Activated CD8-positive, alpha-beta memory T cell treated with anti-CD3 and anti-CD28 coated beads for 24 hours (primary cell): ENCODE measurements at regions not wholly inside any gene's neighbourhood (a gene's known extent, or its start where the extent isn't known, plus 50 kb on each side); places are given as distances from the start of the nearest gene placed in this dataset.

ENCODE experiments used
- DNase-seq: peaks from one replicate; pipeline ENCODE4 v3.0.0-alpha.2; 2020

DNA sequence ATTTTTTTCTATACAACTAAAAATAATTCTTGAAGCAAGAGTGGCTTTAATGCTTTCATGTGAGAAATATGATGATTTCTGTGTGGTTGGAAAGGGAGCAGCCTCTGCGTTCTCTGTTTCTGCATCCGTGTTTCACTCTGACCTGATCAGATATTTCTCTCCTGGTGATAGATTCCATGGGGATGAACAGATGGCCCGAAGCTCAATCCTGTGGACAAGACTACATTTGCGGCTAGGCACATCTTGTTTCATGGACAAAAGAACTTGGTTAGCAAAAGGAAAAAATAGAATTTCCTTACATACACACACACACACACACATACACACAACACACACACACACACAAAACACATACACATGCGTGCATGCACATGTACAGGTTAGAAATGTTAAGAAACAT is 218.2 kb upstream of the ADAMTS16 start:
- DNase-seq: no peak

DNA sequence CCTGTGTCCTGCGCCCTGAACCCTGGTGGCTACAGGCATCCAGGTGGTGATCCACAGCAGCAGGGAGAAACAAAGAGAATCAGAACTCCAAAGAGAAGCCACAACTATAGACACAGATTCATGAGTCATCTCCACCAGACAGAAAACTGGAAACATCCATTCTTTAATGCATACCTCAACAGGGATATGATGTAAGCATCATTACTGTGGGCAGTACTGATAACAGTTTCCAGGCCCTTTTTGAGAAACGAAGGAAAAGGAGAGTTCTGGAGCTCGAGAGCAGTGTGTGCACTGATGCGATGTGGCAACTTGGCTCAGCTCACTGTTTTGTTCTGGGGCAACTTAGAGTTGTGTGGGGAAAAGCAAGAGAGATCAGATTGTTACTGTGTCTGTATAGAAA is 215.6 kb upstream of the ADAMTS16 start:
- DNase-seq: no peak

DNA sequence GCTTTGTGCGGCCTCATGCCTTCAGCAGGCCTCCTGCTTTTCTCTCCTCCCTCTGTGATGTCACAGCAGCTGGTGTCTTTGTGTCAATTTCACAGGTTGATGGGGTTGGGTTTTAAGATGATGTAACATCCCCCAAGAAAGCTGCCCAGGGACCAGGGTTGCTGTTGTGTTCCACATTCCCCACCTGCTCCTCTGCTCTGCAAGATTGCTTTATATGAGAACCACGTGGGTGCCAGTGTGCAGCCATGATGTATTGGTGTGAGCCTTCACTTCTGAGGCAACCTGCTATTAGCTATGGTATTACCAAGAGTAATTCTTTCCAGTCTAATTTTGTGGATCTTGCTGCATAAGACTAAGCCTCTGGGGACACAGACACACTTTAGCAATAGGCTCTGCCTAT is 213.0 kb upstream of the ADAMTS16 start:
- no peak for DNase-seq

DNA sequence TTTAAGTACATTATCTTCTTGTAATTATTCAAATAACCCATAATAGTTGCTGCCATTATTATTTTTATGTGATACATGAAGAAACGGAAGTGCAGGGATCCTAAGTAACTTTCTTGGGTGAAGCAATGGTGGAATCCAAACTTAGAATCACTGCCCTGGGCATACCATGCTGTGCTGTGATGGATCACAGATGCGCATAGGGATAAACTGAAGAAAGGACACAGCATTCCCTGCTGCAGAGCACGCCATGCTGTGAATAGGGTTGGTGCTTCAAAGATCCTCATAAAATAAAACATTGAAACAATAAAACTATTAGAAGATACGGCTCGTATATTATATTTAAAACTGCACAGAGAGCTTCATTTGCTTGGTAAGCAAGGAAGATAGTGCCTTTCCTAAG is 211.7 kb upstream of the ADAMTS16 start:
- no peak for DNase-seq

DNA sequence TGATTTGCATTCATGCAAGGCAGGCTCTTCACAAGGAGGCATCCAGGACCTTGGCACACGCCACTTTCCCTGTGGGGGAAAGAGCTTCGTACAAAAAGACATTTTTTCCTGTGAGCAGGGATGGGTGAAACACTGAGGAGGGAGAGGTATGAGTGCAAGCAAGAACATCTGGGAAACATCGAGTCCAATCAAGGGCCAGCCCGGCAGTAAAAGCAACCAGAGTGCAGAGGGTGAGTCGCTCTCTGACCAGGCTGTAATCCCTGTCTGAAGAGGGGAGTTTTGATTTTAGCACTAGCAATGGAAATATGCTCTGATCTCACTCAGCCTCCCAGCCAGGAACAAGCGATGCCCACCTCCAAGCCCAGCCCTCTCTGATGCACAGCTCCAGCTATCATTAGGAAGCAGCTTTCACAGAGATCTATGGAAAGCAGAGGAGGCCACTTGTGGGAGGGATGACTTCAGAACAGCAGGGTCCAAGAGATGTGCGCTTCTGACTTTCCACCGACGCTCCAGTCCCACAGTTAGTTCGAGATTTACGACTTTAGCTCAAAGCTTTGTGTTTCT is 211.0 kb upstream of the ADAMTS16 start:
- no peak for DNase-seq

DNA sequence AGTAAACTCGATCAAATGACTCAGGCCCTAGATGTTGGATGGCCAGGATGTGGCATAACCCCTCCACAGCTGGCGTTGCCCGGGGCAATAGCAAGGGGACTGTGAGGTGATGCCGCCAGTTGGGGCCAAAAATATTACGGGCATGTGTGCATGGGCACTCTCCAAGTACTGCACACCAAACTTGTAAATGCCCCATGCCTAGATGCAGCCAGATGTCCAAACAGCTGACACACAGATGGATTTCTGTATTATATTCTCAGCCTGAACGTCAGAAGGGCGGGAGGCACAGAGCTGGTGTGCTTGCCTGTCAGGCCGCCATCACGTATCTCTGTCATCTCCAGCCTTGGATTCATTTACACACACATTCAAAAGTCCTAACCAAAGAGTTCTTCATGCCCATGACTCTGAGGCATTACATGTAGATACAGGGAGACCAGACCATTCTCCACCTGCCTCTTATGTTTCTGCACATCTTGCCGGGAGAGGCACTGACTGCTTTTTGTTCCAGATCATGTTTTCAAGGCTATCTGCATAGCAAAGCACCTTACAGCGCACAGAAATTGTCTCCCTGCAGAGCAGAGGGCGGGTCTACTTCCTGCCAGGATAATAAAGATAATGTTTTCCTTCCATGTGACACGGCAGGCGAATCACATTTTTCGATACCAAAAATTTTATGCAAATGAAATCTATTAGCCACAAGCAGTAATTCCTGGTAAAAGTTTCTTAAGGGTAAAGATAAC is 200.9 kb upstream of the ADAMTS16 start:
- DNase-seq: no peak

DNA sequence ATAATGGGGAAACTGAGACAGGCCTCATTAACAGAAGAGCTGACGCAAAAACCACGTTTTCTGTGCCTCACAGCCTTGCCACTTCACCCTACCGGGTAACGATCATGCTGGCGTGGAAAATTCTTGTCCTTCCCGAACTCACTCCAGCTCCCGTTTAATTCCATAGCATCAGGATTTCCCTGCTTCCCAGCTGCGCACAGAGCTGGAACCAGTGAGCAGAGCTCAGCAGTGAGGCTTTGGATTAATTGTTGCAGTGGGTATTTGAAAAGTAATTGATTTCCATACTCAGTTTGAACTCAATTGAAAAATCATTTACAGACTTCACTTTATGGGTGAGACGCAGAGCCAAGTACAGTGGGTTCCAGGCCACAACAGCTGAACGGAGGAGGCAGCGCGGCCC is 199.0 kb upstream of the ADAMTS16 start:
- DNase-seq: no peak

DNA sequence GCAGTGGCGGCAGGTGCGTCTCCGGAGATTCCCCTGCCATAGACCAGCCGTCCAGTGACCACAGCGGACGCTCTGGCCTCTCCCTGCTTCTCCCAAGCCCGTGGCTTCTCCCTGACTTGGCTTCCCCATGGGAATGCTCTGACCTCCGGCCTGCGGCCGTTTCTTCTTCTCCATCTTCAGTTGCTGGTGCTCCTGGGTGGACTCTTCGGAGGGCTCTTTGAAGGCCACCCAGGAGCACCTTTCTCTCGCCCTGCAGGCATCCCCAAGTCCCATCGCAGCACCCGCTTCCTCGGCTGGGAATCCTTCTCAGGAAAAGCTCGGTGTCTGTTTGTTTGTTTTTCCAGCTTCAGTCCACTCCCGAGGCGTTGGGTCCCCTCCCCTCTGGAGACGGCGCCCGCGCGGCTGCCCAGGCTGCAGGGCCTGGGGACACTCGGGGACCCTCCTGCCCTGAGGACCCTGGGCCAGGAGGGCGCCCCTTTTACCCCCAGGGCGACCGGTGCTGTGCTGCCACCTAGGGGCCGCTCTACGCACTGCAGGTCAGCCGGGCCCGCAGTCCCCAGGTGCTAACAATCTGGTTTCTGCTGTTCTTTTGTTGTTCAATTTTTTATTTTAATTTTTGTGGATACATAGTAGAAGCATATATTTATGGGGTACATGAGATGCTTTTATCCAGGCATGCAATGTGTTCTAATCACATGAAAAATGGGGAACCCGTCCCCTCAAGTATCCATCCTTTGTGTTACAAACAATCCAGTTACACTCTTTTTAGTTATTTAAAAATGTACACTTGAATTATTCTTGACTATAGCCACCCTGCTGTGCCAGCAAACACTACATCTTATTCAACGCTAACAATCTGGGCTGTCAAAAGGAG is 197.9 kb upstream of the ADAMTS16 start:
- no peak for DNase-seq

DNA sequence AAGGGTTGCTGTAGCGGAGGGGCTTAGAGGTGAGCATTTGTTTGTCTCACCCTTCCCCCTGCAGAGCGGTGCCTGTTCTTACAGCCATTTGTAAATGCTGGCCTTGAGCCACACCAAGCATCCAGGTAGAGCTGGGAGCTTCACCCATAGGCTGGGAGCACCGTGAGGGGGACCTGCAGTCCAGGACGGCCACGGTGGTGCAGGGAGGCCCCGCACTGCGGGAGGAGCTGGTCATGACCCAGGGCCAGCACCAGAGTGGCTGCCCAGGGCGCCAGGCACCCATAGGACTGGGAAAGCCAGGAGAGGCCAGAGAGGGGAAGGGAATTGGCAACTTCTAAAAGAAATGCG is 197.3 kb upstream of the ADAMTS16 start:
- no peak for DNase-seq

DNA sequence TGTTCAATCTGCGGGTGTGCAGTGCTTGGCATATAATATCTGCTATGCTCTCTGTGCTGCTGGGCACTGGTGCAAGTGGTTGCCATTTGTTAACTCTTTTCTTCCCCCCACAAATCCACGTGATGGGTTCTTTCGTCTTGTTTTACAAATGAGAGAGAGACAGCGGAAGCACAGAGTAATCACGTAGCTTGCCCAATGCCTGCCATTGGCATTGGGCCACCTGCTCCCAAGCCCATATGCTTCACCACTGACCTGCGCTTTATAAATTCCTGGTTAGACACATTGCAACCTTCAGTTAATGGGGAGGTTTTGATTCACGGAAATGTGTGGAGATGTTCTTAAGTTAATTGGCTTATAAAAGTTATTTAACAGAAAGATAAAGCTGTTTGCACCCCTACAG is 194.8 kb upstream of the ADAMTS16 start:
- DNase-seq: no peak

DNA sequence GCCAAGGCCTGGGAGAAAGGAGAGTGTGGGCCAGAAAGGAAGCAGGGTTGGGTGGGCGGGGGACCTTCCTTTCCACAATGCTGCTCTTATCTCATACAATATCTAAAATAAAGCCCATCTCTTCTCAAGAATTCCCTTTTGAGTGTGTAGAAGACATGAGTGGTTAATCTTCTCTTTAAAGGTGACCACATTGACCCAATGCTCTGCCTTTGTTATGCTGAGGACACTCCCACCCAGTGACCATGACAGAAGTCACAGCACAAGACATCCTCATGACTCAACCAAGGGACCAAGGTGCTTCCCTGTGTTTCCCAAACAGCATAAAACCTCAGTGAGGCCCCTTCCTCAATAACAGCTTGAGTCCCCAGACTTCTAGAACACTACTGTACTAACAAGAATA is 193.0 kb upstream of the ADAMTS16 start:
- DNase-seq: no peak

DNA sequence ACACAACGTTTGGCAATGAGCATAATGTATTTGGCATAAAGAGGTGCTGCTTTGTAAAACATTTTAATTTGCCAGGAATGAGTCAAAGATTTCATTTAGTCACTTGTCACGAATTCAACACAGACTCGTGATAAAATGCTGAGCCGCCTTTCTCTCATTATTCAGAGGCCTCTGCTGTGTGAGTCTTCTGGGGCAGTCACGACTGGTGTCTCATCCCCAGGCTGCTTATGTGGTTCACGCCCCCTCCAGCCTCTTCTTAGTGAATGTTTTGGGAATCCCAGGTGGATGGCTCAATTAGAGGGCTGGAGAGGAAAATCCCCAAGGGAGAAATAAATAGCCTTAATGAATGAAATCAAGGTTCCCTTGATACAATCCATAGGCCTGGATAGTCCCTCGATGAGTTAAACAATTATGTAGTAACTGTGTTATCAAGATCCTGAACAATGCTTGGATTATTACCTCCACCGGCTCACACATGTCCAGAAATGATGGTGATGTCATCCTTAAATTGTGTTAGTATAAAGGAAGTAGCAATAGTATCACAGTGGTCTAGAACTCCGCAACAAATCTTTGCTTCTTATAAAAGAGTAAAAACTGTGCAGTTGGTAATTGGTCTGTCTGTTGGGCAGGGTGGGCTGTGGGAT is 192.1 kb upstream of the ADAMTS16 start:
- DNase-seq: no peak

DNA sequence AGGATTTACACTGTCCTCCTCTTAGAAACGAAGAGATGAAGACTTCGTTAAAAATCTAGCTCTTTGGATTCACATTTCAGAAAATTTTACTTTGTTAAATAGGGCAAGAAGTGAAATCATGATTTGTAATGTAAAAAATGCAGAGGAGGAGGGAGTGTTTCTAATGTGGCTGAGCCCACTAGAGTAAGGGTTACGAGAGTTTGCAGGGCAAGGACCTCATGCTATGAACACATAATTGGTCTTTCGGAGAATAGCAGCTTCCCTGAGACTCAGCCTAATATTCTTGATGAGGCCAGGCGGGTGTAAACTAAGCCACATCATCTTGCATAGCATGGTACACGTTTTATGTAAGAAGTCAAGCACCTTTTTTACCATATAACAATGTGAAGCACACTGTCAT is 191.0 kb upstream of the ADAMTS16 start:
- no peak for DNase-seq

DNA sequence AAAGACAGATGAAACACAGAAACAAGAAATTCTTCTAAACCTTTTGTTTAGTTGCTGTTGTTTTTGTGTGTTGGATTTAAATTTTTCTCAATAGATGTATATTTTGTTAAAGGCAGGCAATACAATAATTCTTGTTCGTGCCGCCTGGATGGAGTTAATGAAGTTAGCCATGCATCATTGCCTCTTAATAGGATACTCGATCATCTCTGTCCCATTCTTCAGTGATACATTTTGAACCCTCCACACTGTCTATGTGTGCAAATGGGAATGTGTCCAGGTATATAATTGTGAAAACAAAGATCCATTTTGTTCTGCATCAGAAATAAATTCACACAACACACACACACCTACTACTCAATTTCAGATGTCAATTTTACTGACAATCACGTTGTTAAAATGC is 186.6 kb upstream of the ADAMTS16 start:
- no peak for DNase-seq

DNA sequence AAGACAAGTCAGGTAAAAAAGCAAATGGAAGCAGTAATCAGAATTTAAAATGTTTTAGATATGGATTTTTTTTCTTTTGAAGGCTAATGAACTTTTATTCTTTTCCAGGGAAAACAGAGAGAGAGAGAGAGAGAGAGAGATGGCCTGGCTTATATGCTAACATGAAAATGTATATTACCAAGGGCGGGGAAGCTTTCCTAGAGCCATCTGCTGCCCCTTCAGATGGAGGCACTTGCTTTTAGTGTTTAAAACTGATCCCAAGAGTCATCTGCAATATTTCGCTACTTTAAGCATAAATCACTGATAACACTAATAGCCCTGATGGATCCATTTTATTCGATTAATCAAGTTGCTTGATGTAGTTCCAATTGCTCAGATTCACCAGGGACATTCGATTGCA is 186.1 kb upstream of the ADAMTS16 start:
- DNase-seq: no peak

DNA sequence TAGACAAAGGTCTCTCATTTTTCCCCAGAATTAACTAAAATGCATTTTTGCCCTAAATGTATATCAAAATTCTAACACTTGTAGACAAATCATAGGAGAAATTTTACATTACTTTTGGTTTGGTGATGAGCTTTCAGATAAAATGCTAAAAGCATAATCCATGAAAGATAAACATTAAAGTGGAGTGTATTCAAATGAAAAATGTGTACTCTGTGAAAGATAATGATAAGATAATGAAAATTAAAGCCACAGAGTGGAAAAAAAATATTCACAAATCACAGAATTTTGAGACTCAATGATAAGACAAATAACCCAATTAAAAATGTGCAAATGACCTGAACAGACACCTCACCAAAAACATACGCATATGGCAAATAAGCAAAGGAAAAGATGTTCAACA is 176.9 kb upstream of the ADAMTS16 start:
- DNase-seq: no peak

DNA sequence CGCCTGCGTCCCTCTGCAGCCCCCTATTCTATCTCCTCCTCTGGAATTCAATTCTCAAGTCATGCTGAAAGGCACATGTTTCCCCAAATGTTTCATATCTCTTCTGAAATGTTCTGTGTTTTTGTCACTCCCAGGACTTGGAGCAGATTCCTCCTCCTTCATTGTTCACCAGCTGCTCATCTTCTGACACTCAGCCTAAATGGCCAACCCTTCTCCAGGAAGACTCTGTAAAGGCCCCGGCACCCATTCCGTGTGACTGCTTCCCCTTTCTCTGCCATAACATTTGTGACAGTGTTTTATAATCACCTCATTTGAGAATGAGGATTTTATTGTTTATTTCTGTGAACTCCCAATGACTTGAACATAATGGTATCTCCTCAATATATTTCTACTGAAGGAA is 170.8 kb upstream of the ADAMTS16 start:
- no peak for DNase-seq

DNA sequence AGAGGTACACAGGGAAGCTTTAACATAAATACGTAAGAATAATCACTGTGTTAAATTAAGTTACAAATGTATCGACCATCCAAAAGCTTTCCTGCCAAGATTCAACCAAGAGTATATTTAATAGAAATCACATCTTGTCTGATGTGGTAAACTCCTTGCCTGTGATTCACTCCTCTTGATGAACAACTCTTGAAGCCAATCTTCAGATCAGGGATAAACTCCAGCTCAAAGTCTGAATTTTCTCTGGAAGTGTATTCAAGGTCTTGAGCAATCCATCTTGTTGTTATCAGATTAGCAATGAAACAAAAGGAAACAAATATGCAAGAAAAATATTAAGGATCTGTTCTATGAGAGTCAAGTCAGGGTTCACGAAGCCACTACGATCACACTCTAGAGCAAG is 170.0 kb upstream of the ADAMTS16 start:
- DNase-seq: no peak

DNA sequence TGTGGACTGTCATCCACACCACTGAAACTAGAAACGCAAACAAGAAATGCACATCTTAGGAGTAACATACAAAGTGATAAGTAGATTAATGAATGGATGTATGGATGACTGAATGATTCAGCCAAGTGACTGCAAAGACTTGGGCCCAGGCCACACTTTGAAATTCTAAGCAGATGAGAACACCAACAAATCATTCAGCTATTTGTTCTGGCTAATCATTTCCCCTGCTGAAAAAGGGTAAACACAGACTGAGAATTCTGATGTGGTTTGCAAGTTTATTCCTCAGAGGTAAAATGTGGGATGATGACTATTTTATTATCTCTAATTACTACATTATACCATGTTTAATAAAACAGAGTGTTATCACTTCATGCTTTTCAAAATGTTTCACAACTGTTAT is 163.2 kb upstream of the ADAMTS16 start:
- no peak for DNase-seq

DNA sequence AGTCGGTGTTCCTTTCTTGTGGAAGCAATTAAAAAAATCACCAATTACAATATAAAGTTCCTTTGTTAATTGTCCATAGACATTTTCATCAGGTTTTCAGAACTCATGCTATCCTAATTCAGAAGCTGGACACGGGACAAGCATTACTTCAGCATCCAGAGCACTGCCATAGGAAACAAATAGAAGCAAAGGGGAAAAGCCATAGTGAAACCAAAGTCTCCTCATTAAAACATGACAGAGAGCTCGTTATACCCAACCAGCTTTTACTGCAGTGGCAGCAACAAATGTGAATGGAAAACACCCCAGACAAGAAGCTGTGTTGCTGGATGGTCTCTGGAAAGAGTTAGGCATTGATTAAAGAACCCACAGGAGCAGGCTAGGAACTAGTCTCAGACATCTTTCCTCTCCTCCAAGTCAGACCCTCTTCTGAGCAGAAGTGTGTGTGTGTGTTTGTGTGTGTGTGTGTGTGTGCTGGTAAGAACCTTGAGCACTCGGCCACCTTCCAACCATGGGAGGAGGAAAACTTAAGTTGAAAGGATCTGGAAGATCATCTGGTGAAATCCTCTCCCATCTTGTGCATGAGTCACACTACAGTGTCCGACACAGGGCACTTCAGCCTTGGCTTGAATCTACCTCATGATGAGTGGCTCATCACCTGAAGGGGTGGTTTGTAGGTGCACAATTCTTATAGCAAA is 162.6 kb upstream of the ADAMTS16 start:
- DNase-seq: no peak

DNA sequence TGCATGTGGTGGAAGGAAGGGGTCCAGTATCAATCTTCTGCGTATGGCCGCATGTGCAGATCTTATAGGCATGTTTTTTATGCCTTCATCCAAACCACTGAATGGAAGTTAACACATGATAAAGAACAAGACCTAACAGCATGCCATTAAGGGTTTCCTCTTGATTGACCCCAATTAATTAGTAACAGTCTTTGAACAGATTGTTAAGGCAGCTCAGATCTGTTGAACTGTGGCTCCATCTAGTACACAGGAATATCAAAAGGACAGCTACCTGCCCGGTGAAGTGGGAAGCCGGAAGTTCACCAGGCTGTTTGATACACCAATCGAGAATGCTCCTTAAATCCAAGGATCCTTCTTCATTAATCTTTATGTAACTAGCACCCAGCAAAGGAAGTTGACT is 159.9 kb upstream of the ADAMTS16 start:
- no peak for DNase-seq

DNA sequence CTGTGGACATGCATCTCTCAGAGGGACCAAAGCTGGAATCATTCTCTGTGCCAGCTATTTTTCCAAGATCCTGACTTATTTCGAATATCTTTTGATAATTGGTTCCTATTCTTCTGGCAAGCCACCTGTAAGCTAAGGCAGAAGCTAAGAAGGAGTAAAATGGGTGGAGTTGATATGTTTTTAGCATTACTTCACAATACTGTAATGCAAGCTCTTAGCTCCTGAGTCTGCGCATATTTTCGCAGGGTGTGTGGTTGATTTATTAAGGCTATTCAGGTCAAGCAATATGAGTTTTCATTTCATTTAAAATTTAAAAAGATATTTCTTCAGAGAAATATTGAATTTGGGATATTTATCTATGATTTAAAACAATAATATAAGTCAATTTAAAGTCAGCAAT is 158.5 kb upstream of the ADAMTS16 start:
- DNase-seq: no peak

DNA sequence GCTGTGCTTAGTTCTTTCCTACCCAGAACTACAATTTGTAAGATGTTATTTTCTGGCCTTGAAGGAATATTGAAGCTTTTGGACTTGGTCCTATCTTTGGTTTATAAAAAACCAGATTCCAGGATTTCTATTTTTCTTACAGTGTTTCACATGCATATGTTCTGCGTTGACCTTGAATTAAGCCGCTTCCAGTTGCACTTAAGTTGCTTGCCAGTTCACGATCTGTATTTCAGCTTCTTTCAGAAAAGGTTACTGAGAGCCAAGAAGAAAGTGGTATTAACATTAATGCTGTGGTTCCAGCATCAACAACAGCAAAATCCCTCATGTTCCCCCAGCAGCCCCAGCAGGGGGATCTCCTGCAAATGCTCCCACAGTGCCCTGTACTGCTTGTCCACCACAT is 156.4 kb upstream of the ADAMTS16 start:
- DNase-seq: no peak
